ENCODE measurements at regions not wholly inside any gene's neighbourhood (a gene's known extent, or its start where the extent isn't known, plus 50 kb on each side); places are given as distances from the start of the nearest gene placed in this dataset.

GRCh38 chr2:74048147-74048546, 63.4 kb downstream of the TET3 start:
- H4K8ac ChIP-seq (ENCODE audit: extremely low read depth, insufficient read depth, low read length) = no peak overlapping the region
- no peaks in the 10 kb centered on the region for H3K27me3 ChIP-seq (replicated peaks in 1 of 4; ENCODE audit: control insufficient read depth in 3 of 4, extremely low read depth in 1 of 4, insufficient read depth in 3 of 4, low read length in 3 of 4)
- H3K27ac ChIP-seq (ENCODE audit: low read depth, low read length) = no peak overlapping the region
- H3K9me3 ChIP-seq (ENCODE audit: insufficient read depth in 2 of 2, low read depth in 1 of 2, low read length in 1 of 2) = no peaks in the 10 kb centered on the region
- no peak overlapping the region for H3K9ac ChIP-seq (replicated peaks in 1 of 4; ENCODE audit: extremely low read depth in 1 of 4, low read depth in 3 of 4, low read length in 3 of 4)
- peaks cover 0 to 6% (median 3%) of the 10 kb centered on the region in 4 experiments; a peak in 4 of 8 replicates for H3K36me3 ChIP-seq (ENCODE audit: control insufficient read depth in 2 of 4, insufficient read depth in 4 of 4, low read length in 3 of 4)
- no peak overlapping the region for H3K23ac ChIP-seq (ENCODE audit: insufficient read length)
- no peak overlapping the region for H3K56ac ChIP-seq (replicated peaks; ENCODE audit: insufficient read length, low read depth, low read length)
- H3K4ac ChIP-seq (replicated peaks; ENCODE audit: insufficient read length, low read depth, low read length) = no peak overlapping the region
- no peak overlapping the region for H2BK12ac ChIP-seq (ENCODE audit: low read depth, low read length)
- H2AK5ac ChIP-seq (ENCODE audit: low read depth, low read length) = no peak overlapping the region
- no peak overlapping the region for H3K4me3 ChIP-seq (ENCODE audit: extremely low read depth in 1 of 4, insufficient read depth in 2 of 4, low read depth in 3 of 4, low read length in 4 of 4)
- no peaks in the 10 kb centered on the region for H3K23me2 ChIP-seq (ENCODE audit: low read depth, low read length)
- H2AFZ ChIP-seq (ENCODE audit: low read length) = no peak overlapping the region
- 94% methylated on average over 7 of the region's 7 CpGs; no CpG with 5 or more reads in 1 of the 2 experiments for WGBS, 2 experiments (ENCODE audit: extremely low coverage in 1 of 2, insufficient coverage in 1 of 2, insufficient read length in 1 of 2, insufficient replicate concordance in 2 of 2, low coverage in 1 of 2, low lambda C conversion rate in 2 of 2, missing lambda C conversion rate in 1 of 2)
- H3K14ac ChIP-seq (ENCODE audit: insufficient read length) = no peak overlapping the region
- no peak overlapping the region for H2BK5ac ChIP-seq (ENCODE audit: low read depth, low read length)
- H3K18ac ChIP-seq (ENCODE audit: extremely low read depth, low read length) = no peak overlapping the region
- ChIA-PET POLR2A (ENCODE audit: partially characterized antibody) (interaction anchor here (1.2 to 1.4 kb wide), 2 partner anchors 9 to 33 kb away, joined by 4 read pairs; no protein-coding TSS in a partner anchor), CTCF (ENCODE audit: partially characterized antibody) (interaction anchor here (1.3 to 1.5 kb wide), 2 partner anchors 8 to 53 kb away, joined by 3 to 4 read pairs; no protein-coding TSS in a partner anchor)
- peaks cover 13% of the 10 kb centered on the region for H3K79me1 ChIP-seq (ENCODE audit: low read depth, low read length)
- no peak overlapping the region for H4K91ac ChIP-seq (replicated peaks; ENCODE audit: insufficient read length, low read length)
- H3K79me2 ChIP-seq (ENCODE audit: control insufficient read depth in 1 of 2, insufficient read depth in 2 of 2, low read length in 2 of 2) = peaks cover 0 to 38% of the 10 kb centered on the region in 2 experiments; a peak in 2 of 4 replicates
- H2BK15ac ChIP-seq (ENCODE audit: low read length) = no peak overlapping the region
- no peak overlapping the region for H2BK120ac ChIP-seq (replicated peaks; ENCODE audit: low read depth, low read length)
- H4K20me1 ChIP-seq (replicated peaks in 1 of 2; ENCODE audit: control insufficient read depth in 1 of 2, insufficient read depth in 2 of 2, low read length in 2 of 2) = peaks cover 7 to 8% of the 10 kb centered on the region in 2 experiments
- H4K5ac ChIP-seq (ENCODE audit: insufficient read length, low read depth, low read length) = no peak overlapping the region
- no peak for DNase-seq (ENCODE audit: low read depth in 1 of 2, low spot score in 2 of 2)
- no peak overlapping the region for H3K4me2 ChIP-seq (ENCODE audit: insufficient read depth in 1 of 2, low read depth in 2 of 2, low read length in 2 of 2)
- no peak overlapping the region for H2BK20ac ChIP-seq (ENCODE audit: low read length)
- H3K4me1 ChIP-seq (replicated peaks in 1 of 4; ENCODE audit: control insufficient read depth in 3 of 4, insufficient read depth in 4 of 4, low read length in 3 of 4) = peaks cover under 1 to 5% (median 3%) of the 10 kb centered on the region in 4 experiments; a peak in 6 of 7 replicates
- FAIRE-seq = no peak
- TF ChIP-seq SIN3A (conservative IDR thresholded peaks at IDR 0.05 in 1 of 2, IDR thresholded peaks at IDR 0.05 in 1 of 2; ENCODE audit: low read depth in 1 of 2, low read length in 2 of 2) = no peak
- TF ChIP-seq CBX5 (IDR thresholded peaks at IDR 0.05; ENCODE audit: low read depth, low read length) = no peak
- no peak for TF ChIP-seq POLR2A (IDR thresholded peaks at IDR 0.05; ENCODE audit: control extremely low read depth in 1 of 2, low read depth in 2 of 2, low read length in 2 of 2)
- TF ChIP-seq SIRT6 (IDR thresholded peaks at IDR 0.05; ENCODE audit: low read length) = no peak
- TF ChIP-seq POU5F1 (IDR thresholded peaks at IDR 0.05; ENCODE audit: low read depth, low read length) = no peak
- TF ChIP-seq JUND (IDR thresholded peaks at IDR 0.05; ENCODE audit: low read length) = no peak
- TF ChIP-seq RAD21 (IDR thresholded peaks at IDR 0.05 in 1 of 2, conservative IDR thresholded peaks at IDR 0.05 in 1 of 2; ENCODE audit: low read depth in 2 of 2, low read length in 2 of 2) = no peak
- TF ChIP-seq CBX8 (IDR thresholded peaks at IDR 0.05; ENCODE audit: borderline replicate concordance, low read depth, low read length) = no peak
- TF ChIP-seq HDAC6 (IDR thresholded peaks at IDR 0.05; ENCODE audit: low read depth, low read length) = no peak
- no peak for TF ChIP-seq CREB1 (IDR thresholded peaks at IDR 0.05)
- no peak for TF ChIP-seq RBBP5 (IDR thresholded peaks at IDR 0.05; ENCODE audit: borderline replicate concordance, low read depth, low read length)
- no peak for TF ChIP-seq JUN (IDR thresholded peaks at IDR 0.05; ENCODE audit: low read depth, low read length)
- TF ChIP-seq RXRA (IDR thresholded peaks at IDR 0.05; ENCODE audit: insufficient read depth, low read depth, low read length) = no peak
- TF ChIP-seq GABPA (IDR thresholded peaks at IDR 0.05; ENCODE audit: borderline replicate concordance, insufficient read depth, low read length) = no peak
- no peak for TF ChIP-seq BRCA1 (IDR thresholded peaks at IDR 0.05; ENCODE audit: low read depth, low read length)
- TF ChIP-seq SIX5 (IDR thresholded peaks at IDR 0.05; ENCODE audit: low read depth, low read length) = no peak
